IPS-18a (cell line): ENCODE measurements at regions not wholly inside any gene's neighbourhood (a gene's known extent, or its start where the extent isn't known, plus 50 kb on each side); places are given as distances from the start of the nearest gene placed in this dataset.
"Not testable (repeated sequence)": the region's sequence is repeated elsewhere in the genome, so short reads cannot be mapped to it uniquely, and the experiment has no call there.

Experiments
- H3K27ac ChIP-seq: one replicate; pipeline ENCODE4 v1.5.1; 2013; ENCODE audit warnings: low read length
- H3K27me3 ChIP-seq: one replicate; pipeline ENCODE4 v1.6.1; 2013; ENCODE audit warnings: mild to moderate bottlenecking, low read length; ENCODE audit not compliant: control insufficient read depth, insufficient read depth
- H3K36me3 ChIP-seq: one replicate; pipeline ENCODE4 v1.6.1; 2013; ENCODE audit warnings: low read depth, low read length; ENCODE audit not compliant: control insufficient read depth
- H3K4me1 ChIP-seq: one replicate; pipeline ENCODE4 v1.6.1; 2013; ENCODE audit warnings: low read depth, low read length; ENCODE audit not compliant: control insufficient read depth
- H3K4me3 ChIP-seq: one replicate; pipeline ENCODE4 v1.5.1; 2013; ENCODE audit warnings: low read length
- H3K9ac ChIP-seq: one replicate; pipeline ENCODE4 v1.6.1; 2013; ENCODE audit warnings: mild to moderate bottlenecking, low read length, moderate library complexity
- H3K9me3 ChIP-seq: one replicate; pipeline ENCODE4 v1.6.1; 2013; ENCODE audit warnings: low read depth, low read length; ENCODE audit not compliant: control insufficient read depth

- Histone ChIP-seq H3K4me3 (no peak overlapping the region), H3K9me3 (no peaks in the 10 kb centered on the region)
These were observed 231.9 kb upstream of the MGAT5 start for GRCh38 chr2:134021830-134022524.

GRCh38 chr2:134023854-134024253 lies 230.0 kb upstream of the MGAT5 start:
- Histone ChIP-seq H3K9me3 (no peaks in the 10 kb centered on the region), H3K27me3 (no peaks in the 10 kb centered on the region), H3K4me1 (peaks cover 10% of the 10 kb centered on the region), H3K27ac (no peak overlapping the region), H3K9ac (no peak overlapping the region), H3K4me3 (no peak overlapping the region), H3K36me3 (no peaks in the 10 kb centered on the region)

More at GRCh38 chr2:134021830-134022524, 231.9 kb upstream of the MGAT5 start:
- Histone ChIP-seq H3K4me1 (peaks cover 13% of the 10 kb centered on the region), H3K27me3 (no peaks in the 10 kb centered on the region), H3K27ac (no peak overlapping the region), H3K9ac (no peak overlapping the region), H3K36me3 (no peaks in the 10 kb centered on the region)

GRCh38 chr2:134027980-134028379 lies 225.9 kb upstream of the MGAT5 start:
- H3K9me3 ChIP-seq, result no peaks in the 10 kb centered on the region
- H3K4me1 ChIP-seq, result no peaks in the 10 kb centered on the region
- no peak overlapping the region for H3K9ac ChIP-seq
- H3K4me3 ChIP-seq, result no peak overlapping the region
- no peaks in the 10 kb centered on the region for H3K27me3 ChIP-seq
- H3K36me3 ChIP-seq, result no peaks in the 10 kb centered on the region
- no peak overlapping the region for H3K27ac ChIP-seq

- Histone ChIP-seq H3K36me3 (no peaks in the 10 kb centered on the region), H3K9me3 (no peaks in the 10 kb centered on the region), H3K27me3 (no peaks in the 10 kb centered on the region), H3K4me3 (no peak overlapping the region), H3K4me1 (no peaks in the 10 kb centered on the region), H3K27ac (no peak overlapping the region), H3K9ac (no peak overlapping the region)
These were observed 224.5 kb upstream of the MGAT5 start for GRCh38 chr2:134029418-134029817.

- Histone ChIP-seq H3K36me3 (no peaks in the 10 kb centered on the region), H3K4me3 (no peak overlapping the region), H3K9ac (no peak overlapping the region), H3K27ac (no peak overlapping the region), H3K4me1 (no peaks in the 10 kb centered on the region), H3K9me3 (no peaks in the 10 kb centered on the region), H3K27me3 (no peaks in the 10 kb centered on the region)
These were observed 222.3 kb upstream of the MGAT5 start for GRCh38 chr2:134031539-134031938.

GRCh38 chr2:134035605-134036370 lies 218.1 kb upstream of the MGAT5 start:
- Histone ChIP-seq H3K4me3 (no peak overlapping the region), H3K36me3 (no peaks in the 10 kb centered on the region), H3K27me3 (no peaks in the 10 kb centered on the region), H3K9ac (no peak overlapping the region), H3K27ac (no peak overlapping the region), H3K4me1 (no peaks in the 10 kb centered on the region), H3K9me3 (peaks cover 4% of the 10 kb centered on the region)

GRCh38 chr2:134039912-134040581 lies 213.8 kb upstream of the MGAT5 start:
- no peak overlapping the region for H3K27ac ChIP-seq
- H3K4me3 ChIP-seq, result no peak overlapping the region
- H3K4me1 ChIP-seq, result no peaks in the 10 kb centered on the region
- no peaks in the 10 kb centered on the region for H3K36me3 ChIP-seq
- H3K9ac ChIP-seq, result no peak overlapping the region
- no peaks in the 10 kb centered on the region for H3K27me3 ChIP-seq
- H3K9me3 ChIP-seq, result peaks cover 14% of the 10 kb centered on the region

- H3K27me3 ChIP-seq, H3K36me3 ChIP-seq, H3K4me1 ChIP-seq, H3K27ac ChIP-seq, H3K9ac ChIP-seq, H3K4me3 ChIP-seq: not testable (repeated sequence)
- H3K9me3 ChIP-seq, result peaks cover 14% of the 10 kb centered on the region
These were observed 213.2 kb upstream of the MGAT5 start for GRCh38 chr2:134040626-134041172.

GRCh38 chr2:134041877-134042276 lies 212.0 kb upstream of the MGAT5 start:
- no peak overlapping the region for H3K9ac ChIP-seq

GRCh38 chr2:134043028-134043427 lies 210.8 kb upstream of the MGAT5 start:
- H3K27me3 ChIP-seq, H3K9ac ChIP-seq, H3K4me1 ChIP-seq, H3K27ac ChIP-seq, H3K4me3 ChIP-seq, H3K36me3 ChIP-seq: not testable (repeated sequence)
- peaks cover 14% of the 10 kb centered on the region for H3K9me3 ChIP-seq

More at GRCh38 chr2:134041877-134042276, 212.0 kb upstream of the MGAT5 start:
- Histone ChIP-seq H3K9me3 (peaks cover 14% of the 10 kb centered on the region), H3K27me3 (no peaks in the 10 kb centered on the region), H3K27ac (no peak overlapping the region), H3K36me3 (no peaks in the 10 kb centered on the region), H3K4me3 (no peak overlapping the region), H3K4me1 (no peaks in the 10 kb centered on the region)

GRCh38 chr2:134052173-134052572 lies 201.7 kb upstream of the MGAT5 start:
- Histone ChIP-seq H3K27me3 (no peaks in the 10 kb centered on the region), H3K4me1 (no peaks in the 10 kb centered on the region), H3K4me3 (no peak overlapping the region), H3K9ac (no peak overlapping the region), H3K36me3 (no peaks in the 10 kb centered on the region), H3K9me3 (no peaks in the 10 kb centered on the region), H3K27ac (no peak overlapping the region)
